ENCODE measurements at regions not wholly inside any gene's neighbourhood (a gene's known extent, or its start where the extent isn't known, plus 50 kb on each side); places are given as distances from the start of the nearest gene placed in this dataset.

- TF ChIP-seq CTCF (conservative IDR thresholded peaks at IDR 0.05; ENCODE audit: low read depth, low read length) (no peak), EZH2 (IDR thresholded peaks at IDR 0.05; ENCODE audit: low read length, unreplicated experiment) (no peak), EZH2phosphoT487 (IDR thresholded peaks at IDR 0.05; ENCODE audit: borderline replicate concordance, low read length) (no peak)
These were observed 547.8 kb downstream of the CDH26 start for GRCh38 chr20:60506061-60506460.
